BJ (cell line): ENCODE measurements at regions not wholly inside any gene's neighbourhood (a gene's known extent, or its start where the extent isn't known, plus 50 kb on each side); places are given as distances from the start of the nearest gene placed in this dataset.
"Not testable (repeated sequence)": the region's sequence is repeated elsewhere in the genome, so short reads cannot be mapped to it uniquely, and the experiment has no call there.

Source experiments
- CTCF ChIA-PET: fragments of 350-600 bp; formaldehyde crosslinking; extraction: SDS; loops from one replicate; lab custom pipeline; 2021; ENCODE audit warnings: antibody characterized with exemption, inconsistent platforms; lab: Yijun Ruan, JAX
- POLR2A ChIA-PET: fragments of 300-600 bp; sonication (Branson Sonifier 250); formaldehyde crosslinking; extraction: SDS; loops from one replicate; lab custom pipeline; 2021; ENCODE audit warnings: antibody characterized with exemption; lab: Charles Lee
- DNase-seq: peaks from one replicate; pipeline ENCODE4 v3.0.0-alpha.2; 2011; ENCODE audit warnings: low read depth
- H3K27me3 ChIP-seq: 2 replicates; pipeline ENCODE4 v1.6.0; 2011; ENCODE audit warnings: low read length; ENCODE audit not compliant: control insufficient read depth, insufficient read depth
- H3K36me3 ChIP-seq: 2 replicates; pipeline ENCODE4 v1.5.1; 2011; ENCODE audit warnings: low read length; ENCODE audit not compliant: control insufficient read depth, insufficient read depth
- H3K4me3 ChIP-seq: 2 replicates; pipeline ENCODE4 v1.5.1; 2011; ENCODE audit warnings: low read depth, mild to moderate bottlenecking, control low read depth, low read length
- TF ChIP-seq, protein P1 (sequence below): IDR thresholded peaks from 2 replicates; pipeline ENCODE4 v1.5.1; 2011; ENCODE audit warnings: low read depth, mild to moderate bottlenecking, control low read depth, inconsistent platforms, low read length, moderate library complexity; ENCODE audit not compliant: insufficient read depth

DNA sequence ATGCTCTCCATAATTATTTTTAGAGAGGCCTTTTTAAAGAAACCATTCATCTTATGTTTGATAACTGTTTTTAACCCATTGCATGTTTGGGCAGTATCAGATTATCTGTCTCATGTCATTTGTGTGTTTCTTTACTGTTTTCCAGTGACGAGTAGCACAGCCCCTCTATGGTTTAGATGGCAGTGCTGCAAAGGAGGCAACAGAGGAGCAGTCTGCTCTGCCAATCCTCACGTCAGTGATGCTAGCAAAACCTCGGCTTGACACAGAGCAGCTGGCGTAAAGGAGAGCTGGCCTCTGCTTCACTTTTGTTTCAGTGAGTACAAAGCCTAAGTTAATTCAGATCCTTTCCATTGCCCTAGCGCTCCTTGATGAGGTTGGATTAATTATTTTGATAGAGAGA lies 80.4 kb upstream of the GARIN1A start:
- no peak for DNase-seq
- TF ChIP-seq, protein P1, sequence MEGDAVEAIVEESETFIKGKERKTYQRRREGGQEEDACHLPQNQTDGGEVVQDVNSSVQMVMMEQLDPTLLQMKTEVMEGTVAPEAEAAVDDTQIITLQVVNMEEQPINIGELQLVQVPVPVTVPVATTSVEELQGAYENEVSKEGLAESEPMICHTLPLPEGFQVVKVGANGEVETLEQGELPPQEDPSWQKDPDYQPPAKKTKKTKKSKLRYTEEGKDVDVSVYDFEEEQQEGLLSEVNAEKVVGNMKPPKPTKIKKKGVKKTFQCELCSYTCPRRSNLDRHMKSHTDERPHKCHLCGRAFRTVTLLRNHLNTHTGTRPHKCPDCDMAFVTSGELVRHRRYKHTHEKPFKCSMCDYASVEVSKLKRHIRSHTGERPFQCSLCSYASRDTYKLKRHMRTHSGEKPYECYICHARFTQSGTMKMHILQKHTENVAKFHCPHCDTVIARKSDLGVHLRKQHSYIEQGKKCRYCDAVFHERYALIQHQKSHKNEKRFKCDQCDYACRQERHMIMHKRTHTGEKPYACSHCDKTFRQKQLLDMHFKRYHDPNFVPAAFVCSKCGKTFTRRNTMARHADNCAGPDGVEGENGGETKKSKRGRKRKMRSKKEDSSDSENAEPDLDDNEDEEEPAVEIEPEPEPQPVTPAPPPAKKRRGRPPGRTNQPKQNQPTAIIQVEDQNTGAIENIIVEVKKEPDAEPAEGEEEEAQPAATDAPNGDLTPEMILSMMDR: no peak
- Histone ChIP-seq H3K36me3 (peaks cover 3% of the 10 kb centered on the region), H3K4me3 (no peak overlapping the region), H3K27me3 (no peaks in the 10 kb centered on the region)
- POLR2A ChIA-PET: no interaction called here
- CTCF ChIA-PET: no interaction called here

DNA sequence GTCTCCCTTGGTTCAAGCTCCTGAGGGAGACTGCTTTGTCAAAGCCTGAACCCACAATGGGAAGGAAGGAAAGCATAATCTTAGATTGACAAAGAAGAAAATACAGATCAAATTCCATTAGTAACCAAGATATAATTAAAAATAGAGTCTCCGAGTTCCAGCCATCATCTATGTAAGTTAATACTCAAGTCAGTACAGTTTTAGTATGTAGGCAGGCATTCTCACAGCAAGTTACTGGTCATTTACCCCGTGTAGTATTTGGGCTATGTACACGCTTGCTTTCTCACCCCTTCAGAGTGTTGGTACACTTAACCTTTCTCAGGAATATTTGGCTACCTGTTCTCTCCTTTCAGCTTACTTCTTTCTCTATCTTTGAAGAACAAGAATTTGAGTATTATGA lies 79.9 kb upstream of the GARIN1A start:
- CTCF ChIA-PET: interaction anchor here (0.9 kb wide), 1 partner anchor 291 kb away, joined by 3 read pairs; no protein-coding TSS in a partner anchor
- H3K27me3 ChIP-seq, DNase-seq, H3K36me3 ChIP-seq, H3K4me3 ChIP-seq, POLR2A ChIA-PET: not testable (repeated sequence)

DNA sequence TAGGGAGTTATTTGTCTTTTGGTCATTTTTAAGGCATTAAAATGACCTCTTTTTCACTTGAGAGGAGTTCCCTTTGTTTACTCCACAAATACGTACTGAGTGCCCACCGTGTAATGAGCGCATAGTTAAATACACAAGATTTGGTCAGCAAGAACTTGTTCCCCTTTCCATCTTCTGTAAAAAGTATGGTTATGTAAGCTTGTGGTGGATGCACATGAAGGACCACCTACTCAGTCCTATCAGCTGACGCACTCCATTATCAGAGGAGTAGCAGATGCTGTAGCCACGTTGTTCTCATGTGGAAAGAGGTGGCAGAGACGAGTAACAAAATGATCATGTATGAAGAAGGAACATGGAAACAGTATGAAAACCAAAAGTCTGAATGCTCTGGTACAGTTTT lies 78.0 kb upstream of the GARIN1A start:
- DNase-seq, H3K36me3 ChIP-seq, H3K27me3 ChIP-seq, POLR2A ChIA-PET, H3K4me3 ChIP-seq, CTCF ChIA-PET: not testable (repeated sequence)

DNA sequence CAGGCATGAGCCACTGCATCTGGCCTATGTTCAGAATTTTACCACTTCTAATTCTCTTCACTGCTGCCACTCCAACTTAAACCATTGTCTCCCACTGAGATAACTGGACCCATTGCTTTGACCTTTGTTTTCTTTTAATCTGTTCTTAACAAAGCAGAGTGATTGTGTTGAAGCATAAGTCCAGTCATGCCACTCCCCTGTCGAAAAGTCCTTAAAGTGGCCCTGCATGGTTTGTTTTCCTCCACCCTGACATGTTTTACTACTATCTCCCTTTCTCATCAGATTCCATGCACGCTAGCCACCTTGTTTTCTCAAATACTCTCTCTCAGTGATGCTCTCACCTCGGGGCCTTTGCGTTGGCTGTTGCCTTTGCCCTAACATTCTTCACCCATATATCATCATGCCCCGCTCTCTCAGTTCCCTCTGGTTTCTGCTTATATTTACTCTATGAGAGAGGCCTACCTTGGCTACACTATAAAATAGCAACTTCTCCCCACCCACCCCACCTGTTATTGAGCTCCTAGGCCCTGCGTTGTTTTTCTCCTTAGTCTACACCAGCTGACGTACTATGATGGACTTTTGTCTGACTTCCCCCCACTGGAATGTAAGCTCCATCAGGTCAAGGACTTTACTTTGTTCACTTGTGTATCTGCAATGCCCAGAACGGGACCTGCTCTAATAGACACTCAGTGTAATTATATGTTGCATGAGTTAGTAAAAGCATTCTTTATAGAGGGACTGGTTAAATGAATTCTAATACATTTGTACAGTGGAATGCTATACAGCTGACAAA lies 75.6 kb upstream of the GARIN1A start:
- H3K27me3 ChIP-seq, DNase-seq, H3K4me3 ChIP-seq, CTCF ChIA-PET, H3K36me3 ChIP-seq, POLR2A ChIA-PET: not testable (repeated sequence)

DNA sequence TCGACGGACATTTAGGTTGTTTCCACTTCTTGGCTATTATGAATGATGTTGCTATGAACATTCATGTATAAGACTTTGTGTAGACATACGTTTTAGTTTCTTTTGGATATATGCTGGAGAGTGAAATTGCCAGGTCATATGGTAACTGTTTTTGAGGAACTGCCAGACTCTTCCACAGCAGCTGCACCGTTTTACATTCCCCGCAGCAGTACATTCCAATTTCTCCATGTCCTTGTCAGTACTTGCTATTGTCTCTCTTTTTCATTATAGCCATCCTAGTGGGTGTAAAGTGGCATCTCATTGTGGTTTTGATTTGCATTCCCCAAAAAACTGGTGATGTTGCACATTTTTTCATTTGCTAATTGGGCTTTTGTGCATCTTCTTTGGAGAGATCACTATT lies 73.1 kb upstream of the GARIN1A start:
- H3K4me3 ChIP-seq, H3K27me3 ChIP-seq, CTCF ChIA-PET, DNase-seq, POLR2A ChIA-PET, H3K36me3 ChIP-seq: not testable (repeated sequence)

DNA sequence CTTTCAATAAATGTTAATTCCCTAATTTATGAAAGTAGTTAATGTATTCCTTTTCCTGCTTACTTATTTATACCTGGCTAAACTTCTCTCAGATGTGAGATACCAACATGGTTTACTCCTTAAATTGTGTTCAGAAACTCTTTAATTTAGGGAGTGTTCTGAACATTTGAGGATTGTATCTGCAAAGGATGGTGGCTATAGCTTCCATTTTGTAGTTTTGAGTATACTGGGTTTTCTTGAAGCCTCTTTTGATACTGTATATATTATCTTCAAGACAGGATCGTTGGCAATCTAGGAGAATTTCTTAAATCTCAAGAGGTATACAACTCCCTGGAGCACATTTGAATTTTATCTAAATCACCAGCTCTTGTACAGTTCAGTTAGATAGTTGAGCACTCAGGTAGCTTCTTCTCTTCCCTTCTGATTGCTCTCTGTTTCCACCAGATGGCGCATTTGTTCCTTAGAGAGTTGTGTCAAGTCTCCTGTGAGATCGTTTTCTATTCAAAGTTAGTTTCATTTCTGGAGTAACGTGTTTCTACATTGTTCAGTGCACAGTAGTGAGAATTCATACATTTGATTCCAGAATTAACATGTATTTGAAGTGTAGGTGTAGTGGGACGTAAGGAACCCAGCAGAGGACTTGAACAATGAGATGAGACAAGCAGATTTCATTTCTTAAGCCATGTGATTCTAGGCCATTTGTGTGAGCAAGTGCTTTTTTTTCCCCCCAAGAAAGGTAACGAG lies 63.2 kb upstream of the GARIN1A start:
- H3K36me3 ChIP-seq, DNase-seq, POLR2A ChIA-PET, H3K4me3 ChIP-seq, H3K27me3 ChIP-seq: not testable (repeated sequence)
- CTCF ChIA-PET: interaction anchor here (0.7 to 1.8 kb wide), 4 partner anchors 222 to 274 kb away, joined by 3 to 8 read pairs (median 5); no protein-coding TSS in a partner anchor
- TF ChIP-seq, protein P1: peak; percentile 40

DNA sequence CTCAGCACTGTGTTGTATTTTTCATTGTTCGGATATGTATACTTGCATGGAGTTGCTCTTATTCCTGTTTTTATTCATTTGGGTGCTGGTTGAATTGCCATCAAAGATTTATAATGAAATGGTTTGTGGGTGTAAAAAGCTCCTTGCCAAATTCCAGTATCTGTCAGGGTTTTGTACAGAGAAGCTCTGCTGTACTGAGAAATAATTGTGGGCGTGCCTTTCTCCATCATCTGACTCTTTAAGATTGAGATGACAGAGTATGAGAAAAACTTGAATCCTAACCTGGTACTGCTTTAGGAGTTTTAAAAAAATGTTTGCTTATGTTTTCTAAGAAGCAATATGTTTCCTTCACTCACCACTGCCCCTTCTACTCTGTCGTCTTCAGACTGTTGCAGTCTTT lies 58.7 kb upstream of the GARIN1A start:
- H3K36me3 ChIP-seq, DNase-seq, H3K4me3 ChIP-seq, CTCF ChIA-PET, H3K27me3 ChIP-seq, POLR2A ChIA-PET: not testable (repeated sequence)

DNA sequence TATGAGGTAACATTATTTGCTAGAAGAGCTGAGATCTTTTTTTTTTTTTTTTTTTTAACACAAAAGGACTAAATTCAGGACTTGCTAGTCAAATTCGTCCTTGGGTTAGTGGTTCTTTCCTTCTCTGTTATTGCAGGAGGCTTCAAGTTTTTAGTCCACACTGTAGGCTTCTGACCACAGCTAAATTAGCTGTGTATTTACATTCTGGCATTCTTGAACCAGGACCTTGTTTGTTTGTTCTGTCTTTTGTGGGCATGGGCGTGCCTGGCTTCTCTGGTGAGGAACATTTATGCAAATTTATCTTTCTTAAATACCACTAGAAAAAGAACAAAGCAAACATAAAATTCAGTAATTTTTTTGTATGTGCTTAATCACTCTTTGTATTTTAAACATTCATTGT lies 57.3 kb upstream of the GARIN1A start:
- H3K27me3 ChIP-seq, DNase-seq, POLR2A ChIA-PET, H3K4me3 ChIP-seq, H3K36me3 ChIP-seq: not testable (repeated sequence)
- CTCF ChIA-PET: interaction anchor here (2.4 kb wide), 1 partner anchor 268 kb away, joined by 5 read pairs; no protein-coding TSS in a partner anchor

DNA sequence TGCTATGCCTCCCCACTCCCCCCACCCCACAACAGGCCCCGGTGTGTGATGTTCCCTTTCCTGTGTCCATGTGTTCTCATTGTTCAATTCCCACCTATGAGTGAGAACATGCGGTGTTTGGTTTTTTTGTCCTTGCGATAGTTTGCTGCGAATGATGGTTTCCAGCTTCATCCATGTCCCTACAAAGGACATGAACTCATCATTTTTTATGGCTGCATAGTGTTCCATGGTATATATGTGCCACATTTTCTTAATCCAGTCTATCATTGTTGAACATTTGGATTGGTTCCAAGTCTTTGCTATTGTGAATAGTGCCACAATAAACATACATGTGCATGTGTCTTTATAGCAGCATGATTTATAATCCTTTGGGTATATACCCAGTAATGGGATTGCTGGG lies 55.3 kb upstream of the GARIN1A start:
- POLR2A ChIA-PET, H3K27me3 ChIP-seq, CTCF ChIA-PET, H3K4me3 ChIP-seq, DNase-seq: not testable (repeated sequence)
- H3K36me3 ChIP-seq: peaks cover 11% of the 10 kb centered on the region
